Stimulated activated CD4-positive, alpha-beta T cell treated with anti-CD3 and anti-CD28 coated beads, Interleukin-4, amount 100 ng/mL, for 48 hours (primary cell): ENCODE measurements at regions not wholly inside any gene's neighbourhood (a gene's known extent, or its start where the extent isn't known, plus 50 kb on each side); places are given as distances from the start of the nearest gene placed in this dataset.

Experiments
- DNase-seq, 2 donors: peaks; one replicate each; pipeline ENCODE4 v3.0.0-alpha.2; 2020; ENCODE audit warnings: low read depth in 2 of 2

- no peak for DNase-seq
Measured at GRCh38 chr1:218986816-218987215, 186.9 kb upstream of the LYPLAL1 start.

- no peak for DNase-seq
Measured at GRCh38 chr1:218990019-218990418, 183.7 kb upstream of the LYPLAL1 start.

GRCh38 chr1:218991089-218991488 lies 182.6 kb upstream of the LYPLAL1 start:
- no peak for DNase-seq

GRCh38 chr1:218994615-218995014 lies 179.1 kb upstream of the LYPLAL1 start:
- DNase-seq = no peak

- no peak for DNase-seq
Measured at GRCh38 chr1:218995091-218995665, 178.5 kb upstream of the LYPLAL1 start.

- no peak for DNase-seq
Measured at GRCh38 chr1:218996362-218996761, 177.3 kb upstream of the LYPLAL1 start.

- no peak for DNase-seq
Measured at GRCh38 chr1:219000005-219000404, 173.7 kb upstream of the LYPLAL1 start.

GRCh38 chr1:219000631-219001030 lies 173.0 kb upstream of the LYPLAL1 start:
- DNase-seq = no peak

GRCh38 chr1:219010720-219011119 lies 163.0 kb upstream of the LYPLAL1 start:
- DNase-seq = no peak

- DNase-seq = no peak
Measured at GRCh38 chr1:219020386-219020785, 153.3 kb upstream of the LYPLAL1 start.

GRCh38 chr1:219020846-219021245 lies 152.8 kb upstream of the LYPLAL1 start:
- no peak for DNase-seq

- DNase-seq = no peak
Measured at GRCh38 chr1:219027146-219027673, 146.5 kb upstream of the LYPLAL1 start.

- no peak for DNase-seq
Measured at GRCh38 chr1:219031809-219032208, 141.9 kb upstream of the LYPLAL1 start.

GRCh38 chr1:219038398-219038797 lies 135.3 kb upstream of the LYPLAL1 start:
- DNase-seq = no peak

- no peak for DNase-seq
Measured at GRCh38 chr1:219039017-219039681, 134.5 kb upstream of the LYPLAL1 start.

GRCh38 chr1:219039682-219040154 lies 134.0 kb upstream of the LYPLAL1 start:
- DNase-seq = no peak

GRCh38 chr1:219040291-219040690 lies 133.4 kb upstream of the LYPLAL1 start:
- DNase-seq = no peak

GRCh38 chr1:219041141-219041540 lies 132.5 kb upstream of the LYPLAL1 start:
- DNase-seq = no peak

- no peak for DNase-seq
Measured at GRCh38 chr1:219041818-219042217, 131.9 kb upstream of the LYPLAL1 start.

- DNase-seq = no peak
Measured at GRCh38 chr1:219042769-219043168, 130.9 kb upstream of the LYPLAL1 start.

- no peak for DNase-seq
Measured at GRCh38 chr1:219045246-219045645, 128.4 kb upstream of the LYPLAL1 start.

GRCh38 chr1:219049501-219049900 lies 124.2 kb upstream of the LYPLAL1 start:
- no peak for DNase-seq

- DNase-seq = no peak
Measured at GRCh38 chr1:219050086-219050821, 123.4 kb upstream of the LYPLAL1 start.
